ENCODE measurements at regions not wholly inside any gene's neighbourhood (a gene's known extent, or its start where the extent isn't known, plus 50 kb on each side); places are given as distances from the start of the nearest gene placed in this dataset.

DNA sequence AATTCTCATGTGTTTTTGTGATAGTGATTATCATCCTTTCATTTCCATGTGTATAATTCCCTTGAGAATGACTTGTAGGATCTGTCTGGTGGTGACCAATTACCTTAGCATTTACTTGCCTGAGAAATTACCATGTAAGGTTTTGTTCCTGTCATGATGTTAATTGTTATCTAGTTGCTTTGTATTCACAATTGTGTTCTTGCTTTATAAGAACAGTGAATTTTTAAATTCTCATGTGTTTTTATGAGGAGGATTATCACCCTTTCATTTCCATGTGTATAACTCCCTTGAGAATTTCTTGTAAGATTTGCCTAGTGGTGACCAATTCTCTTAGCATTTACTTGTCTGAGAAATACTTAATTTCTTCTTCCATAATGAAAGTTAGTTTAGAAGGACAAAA is 758.2 kb upstream of the NDST4 start:
- DNase-seq = no peak

DNA sequence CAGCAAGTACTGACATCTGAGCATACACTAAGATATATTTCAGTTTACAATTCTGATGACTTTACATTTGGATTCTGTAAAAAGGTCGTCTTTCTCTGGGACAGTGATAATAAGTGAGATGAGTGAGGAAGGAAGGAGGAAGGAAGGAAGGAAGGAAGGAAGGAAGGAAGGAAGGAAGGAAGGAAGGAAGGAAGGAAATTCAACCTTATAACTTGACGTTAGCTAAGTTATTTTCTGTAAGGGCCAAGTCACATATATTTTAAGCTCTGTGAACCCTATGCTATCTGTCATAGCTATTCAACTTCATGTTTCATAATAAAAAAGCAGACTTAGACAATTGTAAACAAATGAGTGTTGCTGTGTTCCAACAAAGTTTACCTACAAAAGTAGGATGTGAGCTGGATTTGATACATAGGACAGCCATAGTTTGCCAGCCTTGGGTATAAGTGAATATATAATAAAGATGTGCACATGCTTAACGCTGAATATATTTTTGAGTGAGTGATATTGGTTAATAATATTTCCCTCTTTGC is 753.0 kb upstream of the NDST4 start:
- no peak for DNase-seq

DNA sequence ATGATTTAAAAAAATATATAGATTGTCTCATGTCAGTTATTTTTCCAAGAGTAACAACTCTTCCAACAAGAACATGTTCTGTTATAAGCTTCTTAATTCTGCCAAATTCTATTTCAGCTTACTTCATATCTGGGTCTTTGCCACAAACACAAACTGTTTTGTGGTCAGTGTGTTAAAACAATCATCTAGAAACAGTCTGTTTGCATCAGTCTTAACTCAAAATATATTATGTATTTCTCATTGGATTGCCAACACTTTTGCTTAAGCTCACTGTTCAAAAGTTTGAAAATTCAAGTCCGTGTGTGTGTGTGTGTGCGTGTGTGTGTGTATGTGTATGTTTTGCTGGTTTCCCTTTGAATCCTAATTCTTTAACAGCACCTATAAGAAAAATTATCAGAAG is 752.3 kb upstream of the NDST4 start:
- DNase-seq = no peak

DNA sequence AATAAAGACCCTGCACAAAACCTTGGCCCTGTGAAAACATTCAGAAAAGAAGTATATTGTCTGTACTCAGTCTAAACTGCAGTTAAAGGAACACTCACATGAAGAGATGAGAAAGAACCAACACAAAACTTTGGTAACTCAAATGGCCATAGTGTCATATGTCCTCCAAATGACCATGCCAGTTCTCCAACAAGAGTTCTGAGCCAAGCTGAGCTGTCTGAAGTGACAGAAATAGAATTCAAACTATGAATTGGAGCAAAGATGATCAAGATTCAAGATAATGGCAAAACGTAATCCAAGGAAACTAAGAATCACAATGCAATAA is 739.3 kb upstream of the NDST4 start:
- DNase-seq = no peak

DNA sequence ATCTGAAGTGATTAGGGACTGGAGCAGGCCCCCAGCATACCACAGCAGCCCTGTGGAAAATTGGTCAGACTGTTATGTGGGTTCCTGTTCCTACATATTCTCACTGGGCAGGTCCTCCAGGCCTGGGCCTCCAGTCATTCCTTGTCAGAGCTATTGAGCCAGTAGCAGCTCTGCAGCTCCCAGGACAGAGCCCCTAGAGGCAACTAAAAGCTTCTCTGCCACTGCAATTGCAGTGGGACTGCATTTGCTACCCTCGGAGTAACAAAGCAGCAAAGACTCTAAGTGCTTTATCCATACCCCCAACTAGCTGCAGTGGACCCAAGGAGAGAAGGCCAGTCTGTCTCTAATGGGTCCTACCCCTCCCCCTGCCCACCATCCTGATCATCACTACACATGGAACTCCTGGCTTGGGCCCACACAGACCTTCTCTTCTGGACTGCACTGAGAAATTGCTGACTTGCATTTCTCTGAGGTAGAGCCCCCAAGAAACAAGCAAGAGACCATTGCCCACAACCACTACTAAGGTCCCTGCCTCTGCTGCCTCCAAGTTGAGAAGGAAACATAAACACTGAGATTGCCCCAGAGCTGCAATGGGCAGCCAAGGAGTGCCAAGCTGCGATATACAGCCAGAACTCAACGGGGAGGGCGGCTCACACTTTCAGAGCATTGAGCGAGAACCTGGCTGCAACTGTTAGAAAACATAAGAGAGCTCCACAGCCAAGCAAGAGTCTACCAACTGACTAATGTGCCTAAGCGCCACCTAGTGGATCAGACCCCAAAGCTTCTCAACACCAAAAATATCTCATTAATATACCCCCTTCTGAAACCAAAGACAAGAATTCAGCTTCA is 738.7 kb upstream of the NDST4 start:
- DNase-seq = peak; percentile 33

DNA sequence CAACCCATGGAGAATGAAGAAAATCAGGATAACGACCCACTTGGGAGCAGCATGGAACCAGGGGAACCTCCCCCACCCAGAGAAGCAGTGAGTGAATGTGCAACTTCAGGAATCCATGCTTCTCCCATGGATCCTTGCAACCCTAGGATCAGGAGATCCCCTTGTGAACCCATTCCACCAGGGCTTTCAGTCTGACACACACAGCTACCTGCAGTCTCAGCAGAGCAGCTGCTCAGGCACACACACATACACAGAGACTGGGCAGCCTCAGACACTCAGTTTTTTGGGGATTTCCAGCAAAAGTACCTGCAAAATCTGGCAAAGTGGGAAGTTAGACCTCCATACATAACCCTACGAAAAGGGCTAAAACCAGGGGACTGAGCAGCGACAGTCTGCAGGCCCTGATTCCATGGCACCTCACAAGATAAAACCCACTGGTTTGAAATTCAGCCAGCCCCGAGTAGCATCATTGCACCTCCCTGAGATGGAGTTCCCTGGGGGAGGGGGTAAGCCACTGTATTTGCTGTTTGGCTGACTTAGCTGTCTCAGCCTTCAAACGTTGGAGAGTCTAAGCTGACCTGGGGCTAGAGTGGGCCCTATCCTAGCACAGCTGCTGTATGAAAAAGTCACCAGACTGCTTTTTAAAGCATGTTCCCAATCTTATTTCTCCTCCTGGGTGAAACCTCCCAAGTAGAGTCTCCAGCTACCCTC is 737.5 kb upstream of the NDST4 start:
- no peak for DNase-seq

DNA sequence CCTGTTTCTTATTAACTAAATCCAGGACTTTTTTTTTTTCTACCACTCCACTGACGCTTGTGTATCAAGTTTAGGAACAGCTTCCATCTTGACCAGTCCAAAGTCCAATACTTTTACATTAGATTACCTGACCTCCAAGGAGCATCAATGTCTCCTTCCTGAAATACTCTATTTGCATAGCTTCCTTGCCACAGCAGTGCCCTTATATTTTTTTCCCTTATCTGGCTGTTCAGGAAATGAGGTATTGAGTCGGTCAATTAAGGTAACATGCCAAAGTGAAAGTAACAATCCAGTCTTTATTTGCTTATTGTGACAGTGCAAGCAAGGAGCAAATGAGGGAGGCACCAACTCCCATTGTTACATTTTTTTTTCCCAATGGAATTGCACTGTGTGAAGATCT is 730.8 kb upstream of the NDST4 start:
- DNase-seq = no peak

DNA sequence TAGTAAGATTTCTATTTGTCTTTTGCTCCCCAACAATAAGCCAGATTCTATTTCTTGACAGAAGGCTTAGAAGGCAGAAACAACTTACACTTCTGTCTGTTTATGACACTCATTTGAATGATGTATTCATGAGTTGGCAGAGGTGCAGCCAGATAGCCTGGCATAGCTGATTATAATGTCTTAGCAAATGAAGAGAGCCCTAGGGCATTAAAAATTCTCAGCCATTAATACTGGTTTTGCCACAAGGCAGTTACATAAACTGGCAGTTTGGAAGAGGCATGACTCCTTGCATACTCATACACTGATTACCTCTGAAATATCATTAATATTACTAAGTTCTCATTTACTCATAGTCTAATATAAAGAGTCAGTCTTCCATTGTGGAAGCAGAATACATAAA is 728.5 kb upstream of the NDST4 start:
- no peak for DNase-seq

DNA sequence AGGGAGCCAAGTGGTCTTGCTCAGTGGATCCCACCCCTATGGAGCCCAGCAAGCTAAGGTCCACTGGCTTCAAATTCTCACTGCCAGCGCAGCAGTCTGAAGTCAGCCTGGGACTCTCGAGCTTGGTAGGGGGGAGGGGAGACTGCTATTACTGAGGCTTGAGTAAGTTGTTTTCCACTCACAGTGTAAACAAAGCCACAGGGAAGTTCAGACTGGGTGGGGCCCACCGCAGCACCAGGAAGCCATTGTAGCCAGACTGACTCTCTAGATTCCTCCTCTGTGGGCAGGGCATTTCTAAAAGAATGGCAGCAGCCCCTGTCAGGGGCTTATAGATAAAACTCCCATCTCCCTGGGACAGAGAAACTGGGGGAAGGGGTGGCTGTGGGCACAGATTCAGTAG is 721.0 kb upstream of the NDST4 start:
- DNase-seq = no peak

DNA sequence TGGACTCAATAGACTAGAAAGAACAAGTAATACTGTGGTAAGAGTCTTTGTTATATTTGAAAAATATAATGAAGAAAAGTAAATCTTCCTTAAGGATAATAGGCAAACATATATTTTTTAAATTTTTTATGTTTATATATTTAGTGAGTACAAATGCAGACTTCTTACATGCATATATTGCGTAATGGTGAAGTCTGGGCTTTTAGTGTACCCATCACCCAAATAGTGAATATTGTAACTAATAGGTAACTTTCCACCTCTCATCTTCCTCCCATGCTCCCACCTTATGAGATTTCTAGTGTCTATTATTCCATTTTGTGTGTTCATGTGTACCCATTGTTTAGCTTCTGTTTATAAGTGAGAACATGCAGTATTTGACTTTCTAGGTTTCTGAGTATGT is 711.2 kb upstream of the NDST4 start:
- DNase-seq = no peak

DNA sequence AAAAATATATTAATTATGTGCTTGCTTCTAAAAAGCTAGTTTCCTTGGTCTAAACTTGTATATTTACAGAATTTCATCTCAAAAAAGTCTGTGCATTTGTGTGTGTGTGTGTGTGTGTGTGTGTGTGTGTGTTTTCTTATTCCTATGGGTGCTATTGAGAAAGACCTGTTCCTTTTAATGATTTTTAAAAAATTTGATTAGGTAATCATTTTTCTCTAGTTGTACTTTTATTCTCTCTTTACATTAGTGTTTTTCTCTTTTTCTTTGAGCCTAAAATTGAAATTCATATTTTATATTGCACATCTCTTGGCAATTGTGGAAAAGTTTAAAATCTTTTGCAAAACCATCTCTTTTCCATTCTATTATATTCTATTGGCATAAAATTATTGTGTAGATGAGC is 690.4 kb upstream of the NDST4 start:
- no peak for DNase-seq

DNA sequence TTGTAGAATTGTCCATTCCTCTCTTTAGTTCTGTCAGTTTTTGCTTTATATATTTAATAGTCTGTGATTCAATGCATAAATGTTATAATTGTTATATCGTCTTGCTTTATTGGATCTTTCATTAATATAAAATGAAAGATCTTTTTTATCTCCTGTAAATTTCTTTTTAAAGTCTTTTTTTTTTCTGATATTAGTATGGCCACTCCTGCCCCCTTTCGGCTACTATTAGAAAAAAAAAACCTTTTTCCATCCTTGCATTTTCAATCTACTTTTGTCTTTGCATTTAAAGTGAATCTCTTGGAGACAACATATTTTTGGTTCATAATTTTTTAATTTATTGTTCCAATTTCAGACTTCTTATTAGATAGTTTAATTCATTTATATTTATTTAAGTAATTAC is 677.4 kb upstream of the NDST4 start:
- no peak for DNase-seq

DNA sequence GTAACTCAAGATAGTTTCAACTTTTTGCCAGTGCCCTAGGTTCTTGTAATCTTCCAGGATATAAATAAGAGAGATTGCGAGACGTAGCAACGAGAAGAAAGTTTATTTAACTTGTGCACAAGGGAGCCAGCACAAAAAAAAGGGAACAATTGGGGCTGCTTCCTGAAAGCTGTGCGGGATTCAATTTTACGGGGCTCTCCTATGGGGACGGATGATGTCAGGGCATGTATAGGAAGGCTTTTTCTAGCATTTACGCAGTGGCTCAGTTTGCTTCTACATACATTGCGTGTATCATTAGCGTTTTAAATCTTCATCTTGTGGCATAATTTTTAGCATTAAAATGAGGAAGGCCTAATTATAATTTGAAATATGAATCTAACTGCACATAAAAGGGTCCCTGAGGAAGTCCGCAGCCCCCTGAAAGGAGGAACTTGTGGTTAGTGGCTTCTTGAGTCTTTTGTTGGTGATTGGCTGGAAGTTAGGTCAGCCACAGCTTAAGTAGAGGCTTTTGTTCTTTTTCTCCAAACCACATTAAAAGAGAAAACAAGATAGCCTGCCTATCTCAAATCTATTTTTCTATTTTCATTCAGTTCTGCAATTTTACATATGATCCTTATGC is 668.2 kb upstream of the NDST4 start:
- no peak for DNase-seq

DNA sequence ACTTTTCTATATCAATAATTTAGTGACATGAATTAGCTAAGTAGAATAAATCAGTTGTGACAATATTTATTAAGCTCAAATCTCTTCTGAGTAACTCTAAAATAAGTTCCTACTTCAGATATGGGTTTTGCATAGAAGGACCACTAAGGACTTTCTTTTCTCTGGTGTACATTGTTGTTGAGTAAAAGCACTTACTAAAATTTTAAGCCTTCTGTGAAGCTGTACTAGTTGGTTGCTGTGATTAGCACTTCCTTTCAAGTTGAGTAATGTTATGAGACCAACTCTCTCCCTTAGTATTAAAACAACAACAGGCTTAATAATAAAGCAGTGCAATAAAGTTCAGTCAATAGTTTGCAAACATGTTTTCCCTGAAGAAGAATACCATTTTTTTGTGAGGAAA is 667.4 kb upstream of the NDST4 start:
- DNase-seq = no peak

DNA sequence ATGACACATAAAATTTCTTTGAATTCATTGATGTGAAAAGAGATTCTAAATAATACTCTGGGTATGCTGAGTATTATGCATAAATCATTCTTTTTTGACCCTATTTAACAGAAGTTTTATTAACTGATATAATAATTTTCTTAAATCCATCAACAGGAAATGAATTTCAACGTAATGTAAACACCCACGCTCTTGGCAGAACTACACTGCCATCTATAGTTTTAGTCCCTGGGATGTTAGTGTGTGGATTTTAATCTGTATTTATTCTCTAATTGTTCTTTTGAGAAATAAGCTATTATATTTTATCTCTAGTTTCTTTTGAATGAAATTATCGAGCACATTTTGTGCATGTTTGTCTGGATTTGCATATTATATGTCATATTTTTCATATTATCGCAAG is 666.8 kb upstream of the NDST4 start:
- no peak for DNase-seq

DNA sequence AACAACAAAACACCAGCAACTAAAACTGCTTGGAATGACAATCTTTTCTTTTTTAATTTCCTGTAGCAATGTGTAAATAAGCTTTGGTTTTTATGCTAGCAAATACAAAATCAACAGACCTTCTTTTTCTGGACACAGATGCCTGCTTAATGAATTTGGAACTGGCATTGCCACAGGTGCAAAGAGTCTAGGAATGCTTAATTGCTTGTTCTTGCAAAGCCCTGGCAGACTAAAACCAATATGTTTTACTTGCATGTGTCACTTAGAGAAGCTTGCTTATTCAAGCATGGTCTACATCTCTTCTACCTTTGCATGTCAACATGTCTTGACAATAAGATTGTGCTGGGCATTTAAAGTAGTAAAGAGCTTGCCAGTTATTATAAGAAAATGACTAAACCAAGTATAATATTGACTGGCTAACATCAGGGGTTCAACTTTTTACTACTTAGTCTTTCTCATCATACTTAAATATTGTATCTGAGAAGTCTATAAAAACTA is 656.7 kb upstream of the NDST4 start:
- DNase-seq = no peak

DNA sequence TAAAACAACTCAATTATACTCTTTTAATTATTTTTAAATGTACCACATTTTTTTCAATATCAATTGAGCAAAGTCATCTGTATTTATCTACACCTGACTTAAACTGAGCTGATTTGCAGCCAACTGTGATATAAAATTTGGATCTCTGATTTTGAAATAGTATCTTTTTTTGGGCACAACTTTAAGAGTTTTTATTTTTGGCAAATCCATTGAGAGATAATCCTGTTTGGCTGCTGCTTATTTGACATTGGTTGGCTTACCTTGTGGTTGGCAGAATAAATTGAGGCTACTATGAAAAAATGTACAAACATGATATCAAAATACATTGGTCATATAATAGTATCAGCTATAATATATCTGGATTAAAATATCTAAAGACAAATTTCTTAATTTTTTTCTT is 656.0 kb upstream of the NDST4 start:
- no peak for DNase-seq

DNA sequence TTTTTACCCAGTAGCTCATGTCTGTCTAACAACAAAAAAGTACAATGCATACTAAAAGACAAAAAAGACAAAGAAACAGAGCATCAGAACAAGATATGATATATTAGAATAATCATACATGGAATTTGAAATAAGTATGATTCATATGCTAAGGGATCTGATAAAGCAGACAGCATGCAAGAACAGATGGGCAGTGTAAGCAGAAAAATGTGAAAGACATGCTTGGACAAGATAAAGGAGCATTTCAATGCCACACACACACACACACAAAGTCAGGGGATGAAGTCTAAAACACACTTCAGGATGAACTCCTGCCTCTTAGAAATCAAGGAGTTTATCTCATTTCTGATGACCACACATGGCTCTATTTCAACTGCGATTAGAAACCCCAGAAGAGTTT is 649.6 kb upstream of the NDST4 start:
- DNase-seq = no peak

DNA sequence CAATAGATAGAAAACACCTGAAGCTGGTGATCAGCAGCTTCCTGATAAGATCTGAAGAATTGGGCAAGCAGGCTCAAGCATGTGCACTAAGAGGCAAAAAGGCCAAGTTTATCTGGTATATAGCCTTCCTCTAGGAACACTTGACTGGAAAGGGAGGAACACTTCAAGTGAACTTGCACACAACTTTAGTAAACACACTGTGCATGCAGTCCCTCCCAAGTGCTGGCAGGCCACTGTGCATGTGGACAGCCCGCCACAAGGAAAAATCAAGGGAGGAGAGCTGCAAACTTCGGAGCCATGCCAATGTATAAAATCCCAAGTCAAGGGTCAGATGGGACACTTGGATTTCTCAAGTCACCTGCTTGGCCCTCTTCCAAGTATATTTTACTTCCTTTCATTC is 645.8 kb upstream of the NDST4 start:
- no peak for DNase-seq

DNA sequence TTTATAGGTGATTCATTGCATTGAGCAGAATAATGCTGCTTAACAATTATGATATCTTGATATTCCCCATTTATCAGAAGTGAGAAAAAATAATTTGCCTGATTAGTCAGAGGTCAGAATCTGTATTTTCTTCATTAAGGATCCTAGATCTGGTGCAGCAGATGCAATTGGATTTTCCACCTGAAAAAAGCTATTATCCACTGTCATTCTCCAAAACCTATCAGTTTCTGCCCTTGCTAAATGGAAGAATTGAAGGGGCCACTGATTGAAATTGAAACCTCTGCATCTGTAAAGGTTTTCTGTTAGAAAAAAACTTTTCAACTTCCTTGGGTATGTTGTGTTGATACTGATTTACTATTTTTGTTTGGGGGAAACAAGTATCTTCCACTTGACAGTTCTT is 636.0 kb upstream of the NDST4 start:
- no peak for DNase-seq

DNA sequence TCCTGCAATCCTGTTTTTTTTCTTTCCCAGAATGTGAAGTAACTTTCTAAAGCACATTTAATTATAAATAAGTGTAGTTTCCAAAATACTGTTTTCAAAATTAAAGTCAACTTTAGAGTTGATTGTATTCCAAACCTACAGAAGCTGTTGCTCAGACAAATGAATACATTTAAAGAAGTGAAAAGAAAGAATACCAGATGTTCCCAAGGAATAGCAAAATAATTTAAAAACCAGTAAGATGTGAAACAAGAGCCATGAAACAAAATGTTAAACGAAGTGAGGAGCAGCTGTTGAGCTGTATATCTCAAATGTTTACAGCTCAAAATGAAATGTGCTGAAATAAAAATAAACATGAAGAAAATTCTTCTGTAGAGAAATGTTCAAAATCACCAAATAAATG is 627.4 kb upstream of the NDST4 start:
- no peak for DNase-seq

DNA sequence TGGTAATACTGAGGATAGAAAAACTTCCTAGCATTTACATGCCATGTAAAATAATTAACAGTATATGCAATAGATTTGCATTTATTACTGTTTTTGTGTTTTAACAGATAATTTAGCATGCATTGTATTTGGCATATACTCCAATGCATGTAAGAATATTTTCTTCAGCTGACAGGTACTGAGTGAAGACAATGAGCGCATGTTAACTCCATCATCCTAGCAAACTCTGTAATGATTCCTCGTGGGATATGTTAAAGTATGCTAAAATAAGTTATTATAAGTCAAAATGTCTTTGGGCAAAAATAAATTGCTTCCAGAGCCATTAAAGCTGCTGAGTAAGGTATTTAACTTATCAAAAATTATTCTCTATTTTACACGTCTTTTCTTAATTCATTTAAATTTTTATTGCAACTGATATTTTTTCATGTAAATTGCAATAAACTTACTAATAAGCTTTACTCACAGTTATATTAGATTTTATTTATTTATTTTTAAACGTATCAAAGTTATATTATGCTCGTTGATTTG is 616.4 kb upstream of the NDST4 start:
- DNase-seq = no peak

DNA sequence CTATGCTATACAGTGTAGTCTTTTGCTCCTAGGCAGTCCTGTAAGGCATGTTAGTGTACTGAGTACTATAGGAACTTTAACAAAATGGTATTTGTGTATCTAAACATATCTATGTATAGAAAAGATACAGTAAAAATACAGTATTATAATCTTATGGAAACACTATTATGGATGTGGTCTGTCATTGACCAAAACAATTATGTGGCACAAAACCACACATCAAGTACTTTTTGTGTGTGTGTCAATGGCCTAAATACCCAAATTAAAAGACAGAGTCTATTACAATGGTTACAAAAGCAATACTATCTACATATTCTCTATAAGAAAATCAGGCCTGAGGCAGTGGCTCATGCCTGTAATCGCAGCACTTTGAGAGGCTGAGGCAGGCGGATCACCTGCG is 610.2 kb upstream of the NDST4 start:
- DNase-seq = no peak

DNA sequence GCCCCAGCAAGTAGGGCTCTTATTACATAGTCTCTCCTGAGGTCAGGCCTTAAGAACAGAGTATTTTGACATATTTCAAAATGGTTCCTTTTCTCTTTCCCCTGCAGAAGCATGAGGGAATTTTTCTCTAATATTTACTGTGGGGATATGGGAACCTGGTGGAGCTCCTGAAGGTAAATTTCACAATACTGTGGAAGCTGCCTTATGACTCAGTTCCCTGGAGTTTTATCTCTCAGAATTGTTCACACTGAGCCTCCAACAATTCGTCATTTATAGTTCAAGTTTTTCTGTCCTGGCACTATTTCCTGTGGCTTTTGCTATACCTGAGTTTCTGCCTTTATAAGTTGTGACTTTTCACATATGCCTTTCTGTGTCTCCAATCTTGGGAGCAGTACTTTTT is 607.2 kb upstream of the NDST4 start:
- no peak for DNase-seq
